ENCODE measurements at regions not wholly inside any gene's neighbourhood (a gene's known extent, or its start where the extent isn't known, plus 50 kb on each side); places are given as distances from the start of the nearest gene placed in this dataset.

- no peak for DNase-seq (ENCODE audit: extremely low read depth in 1 of 4, low spot score in 3 of 4)
- WGBS (ENCODE audit: insufficient coverage, low coverage, missing lambda C conversion rate), result 0% methylated on average over 5 of the region's 6 CpGs
- Histone ChIP-seq H3K4me2 (ENCODE audit: insufficient read depth, low read length) (no peak overlapping the region), H3K9me3 (replicated peaks; ENCODE audit: control insufficient read depth, insufficient read depth, low read depth, low read length) (no peaks in the 10 kb centered on the region), H3K36me3 (ENCODE audit: control insufficient read depth, insufficient read depth, low read length) (no peaks in the 10 kb centered on the region), H3K9ac (ENCODE audit: insufficient read depth in 1 of 2, low read depth in 2 of 2, low read length in 2 of 2) (no peak overlapping the region), H3K4me3 (no peak overlapping the region), H4K20me1 (replicated peaks; ENCODE audit: control insufficient read depth, insufficient read depth, low read length) (no peaks in the 10 kb centered on the region), H3K79me2 (ENCODE audit: control insufficient read depth, insufficient read depth, low read length) (no peaks in the 10 kb centered on the region), H3K27ac (ENCODE audit: extremely low read depth, low read depth, low read length) (no peak overlapping the region), H2AFZ (ENCODE audit: low read depth, low read length) (no peak overlapping the region), H3K9me1 (ENCODE audit: control insufficient read depth, insufficient read depth, low read length) (no peaks in the 10 kb centered on the region), H3K4me1 (replicated peaks in 1 of 2; ENCODE audit: control insufficient read depth in 2 of 2, insufficient read depth in 2 of 2, low read length in 2 of 2) (no peaks in the 10 kb centered on the region), H3K27me3 (ENCODE audit: control insufficient read depth in 2 of 2, insufficient read depth in 2 of 2, low read length in 2 of 2) (peaks cover 0 to 7% of the 10 kb centered on the region in 2 experiments; a peak in 2 of 5 replicates)
- no peak for TF ChIP-seq ZNF311 (CRISPR knock-in tag; IDR thresholded peaks at IDR 0.05)
- no peak for TF ChIP-seq ELF2 (CRISPR knock-in tag; IDR thresholded peaks at IDR 0.05)
- no peak for TF ChIP-seq EP400 (IDR thresholded peaks at IDR 0.05)
- no peak for TF ChIP-seq NELFE (IDR thresholded peaks at IDR 0.05; ENCODE audit: insufficient read depth, insufficient read length)
- TF ChIP-seq RBM22 (IDR thresholded peaks at IDR 0.05; ENCODE audit: low read depth, low read length, poor library complexity, severe bottlenecking), result no peak
- no peak for TF ChIP-seq ZNF57 (CRISPR knock-in tag; IDR thresholded peaks at IDR 0.05)
- no peak for TF ChIP-seq GABPA (tag; conservative IDR thresholded peaks at IDR 0.05; ENCODE audit: low read depth)
- no peak for TF ChIP-seq TSC22D4 (tag; IDR thresholded peaks at IDR 0.05)
- TF ChIP-seq BRF2 (IDR thresholded peaks at IDR 0.05; ENCODE audit: borderline replicate concordance, insufficient read depth, insufficient read length), result no peak
- no peak for TF ChIP-seq E4F1 (CRISPR knock-in tag; IDR thresholded peaks at IDR 0.05; ENCODE audit: borderline replicate concordance)
- TF ChIP-seq KLF16 (IDR thresholded peaks at IDR 0.05), result no peak
- no peak for TF ChIP-seq ZNF507 (tag; conservative IDR thresholded peaks at IDR 0.05)
- no peak for TF ChIP-seq PKNOX1 (IDR thresholded peaks at IDR 0.05)
- TF ChIP-seq PCBP2 (IDR thresholded peaks at IDR 0.05; ENCODE audit: low read depth, low read length, poor library complexity, severe bottlenecking), result no peak
- no peak for TF ChIP-seq MAFK (IDR thresholded peaks at IDR 0.05; ENCODE audit: low read length)
- no peak for TF ChIP-seq CREB1 (IDR thresholded peaks at IDR 0.05)
- no peak for TF ChIP-seq CREB1 (CRISPR knock-in tag; IDR thresholded peaks at IDR 0.05)
- no TSS peak for BruUV-seq (replicated peaks)
- no peak for ATAC-seq
- in situ Hi-C loops (cut with MboI) (no loop called here), intact Hi-C loops (cut with micrococcal nuclease) (no loop called here)
- ChIA-PET CTCF (ENCODE audit: low intra/inter-chr PET ratio) (no interaction called here), POLR2A (no interaction called here)
- no peak for FAIRE-seq
Observed at GRCh38 chr13:110067355-110068175, 239.4 kb downstream of the COL4A1 start.
